PC-3 (cell line): ENCODE measurements at regions not wholly inside any gene's neighbourhood (a gene's known extent, or its start where the extent isn't known, plus 50 kb on each side); places are given as distances from the start of the nearest gene placed in this dataset.

Source experiments
- ATAC-seq: fragments of 200-7000 bp; cut with Tn5 transposase; 2 replicates; pipeline ENCODE4 v1.9.1; 2020; ENCODE audit warnings: mild to moderate bottlenecking, moderate library complexity
- BruUV-seq: library from RNA; stranded (reverse); fragments of 400-500 nt; replicated peaks from 2 replicates; lab custom pipeline; 2021; lab: Mats Ljungman, UMichigan
- CTCF ChIA-PET: fragments of 300-600 bp; sonication (Branson Sonifier 250); formaldehyde crosslinking; loops from one replicate; lab custom pipeline; 2022; ENCODE audit warnings: antibody characterized with exemption; lab: Charles Lee
- POLR2A ChIA-PET: fragments of 300-600 bp; sonication (Branson Sonifier 250); formaldehyde crosslinking; loops from one replicate; lab custom pipeline; 2022; ENCODE audit warnings: antibody characterized with exemption; ENCODE audit not compliant: unreplicated experiment; lab: Charles Lee
- DNase-seq: peaks from one replicate; pipeline ENCODE4 v3.0.0-alpha.2; 2015
- H2AFZ ChIP-seq: fragments of 300-600 bp; sonication (generic); 2 replicates; pipeline ENCODE4 v1.6.0; 2016; ENCODE audit warnings: antibody characterized with exemption, low read length
- H3F3A ChIP-seq: fragments of 300-600 bp; sonication (generic); one replicate; pipeline ENCODE4 v1.6.0; 2017; ENCODE audit warnings: antibody characterized with exemption, low read length, control low read depth, mild to moderate bottlenecking; ENCODE audit not compliant: unreplicated experiment
- H3K27ac ChIP-seq: fragments of 300-600 bp; sonication (generic); 2 replicates; pipeline ENCODE4 v1.5.1; 2016; ENCODE audit warnings: mild to moderate bottlenecking, low read length
- H3K27me3 ChIP-seq: fragments of 300-600 bp; sonication (generic); 2 replicates; pipeline ENCODE4 v1.6.1; 2016; ENCODE audit warnings: low read length, mixed read lengths
- H3K36me3 ChIP-seq: fragments of 300-600 bp; sonication (generic); 2 replicates; pipeline ENCODE4 v1.6.1; 2016; ENCODE audit warnings: low read depth, mixed run types, low read length, mixed read lengths
- H3K4me1 ChIP-seq: fragments of 300-600 bp; sonication (generic); 2 replicates; pipeline ENCODE4 v1.5.1; 2016; ENCODE audit warnings: low read length; ENCODE audit not compliant: insufficient read depth
- H3K4me2 ChIP-seq: fragments of 300-600 bp; sonication (generic); 2 replicates; pipeline ENCODE4 v1.6.0; 2016; ENCODE audit warnings: low read length
- H3K4me3 ChIP-seq: fragments of 300-600 bp; sonication (generic); 2 replicates; pipeline ENCODE4 v1.5.1; 2016; ENCODE audit warnings: mild to moderate bottlenecking, low read length, mixed read lengths
- H3K79me2 ChIP-seq: fragments of 300-600 bp; sonication (generic); 2 replicates; pipeline ENCODE4 v1.6.1; 2017; ENCODE audit warnings: low read length, mixed read lengths
- H3K9ac ChIP-seq: fragments of 300-600 bp; sonication (generic); 2 replicates; pipeline ENCODE4 v1.6.0; 2016; ENCODE audit warnings: mild to moderate bottlenecking, low read length
- H3K9me2 ChIP-seq: fragments of 300-600 bp; sonication (generic); replicated peaks from 2 replicates; pipeline ENCODE4 v1.6.1; 2016; ENCODE audit warnings: mixed run types, low read length, mixed read lengths
- H3K9me3 ChIP-seq: fragments of 300-600 bp; sonication (generic); 2 replicates; pipeline ENCODE4 v1.6.1; 2016; ENCODE audit warnings: low read length, mixed read lengths
- H4K20me1 ChIP-seq: fragments of 300-600 bp; sonication (generic); 2 replicates; pipeline ENCODE4 v1.6.1; 2016; ENCODE audit warnings: low read length, mixed read lengths
- EZH2 ChIP-seq: fragments of 300-600 bp; sonication (generic); IDR thresholded peaks from one replicate; pipeline ENCODE4 v1.6.1; 2017; ENCODE audit warnings: antibody characterized with exemption, mild to moderate bottlenecking, low read length; ENCODE audit not compliant: unreplicated experiment
- EZH2phosphoT487 ChIP-seq: fragments of 300-600 bp; sonication (generic); IDR thresholded peaks from 2 replicates; pipeline ENCODE4 v1.6.1; 2018; ENCODE audit warnings: mild to moderate bottlenecking, antibody characterized with exemption, low read length, borderline replicate concordance
- intact Hi-C: fragments of 100-400 bp; cut with micrococcal nuclease; formaldehyde crosslinking; loops from 2 replicates; pipeline ENCODE4 v1.9.0; 2023
- TF ChIP-seq, protein P1 (sequence below): fragments of 300-600 bp; sonication (generic); conservative IDR thresholded peaks from 2 replicates; pipeline ENCODE4 v1.5.1; 2017; ENCODE audit warnings: antibody characterized with exemption, low read depth, mild to moderate bottlenecking, low read length

DNA sequence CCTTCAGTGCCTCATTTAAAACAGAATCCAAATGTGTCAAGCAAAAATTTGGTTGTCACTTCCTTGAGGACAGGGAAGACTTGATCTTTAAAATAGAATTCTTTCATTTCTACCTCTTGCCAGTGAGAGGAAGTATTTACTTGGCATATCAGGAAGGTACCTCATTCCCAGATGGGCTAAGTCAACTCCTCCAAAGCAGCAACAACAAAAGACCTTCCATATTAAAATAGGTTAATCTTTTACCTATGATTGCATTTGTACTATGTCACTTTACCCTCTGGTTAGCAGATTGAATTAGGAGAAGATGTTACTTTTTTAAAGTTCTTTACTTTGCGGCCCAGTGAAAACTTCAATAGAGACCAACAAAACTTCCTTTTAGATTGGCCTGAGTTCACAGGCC is 462.1 kb upstream of the ADAMTS9 start:
- no peaks in the 10 kb centered on the region for H3K9me3 ChIP-seq
- no peaks in the 10 kb centered on the region for H3K27me3 ChIP-seq
- H3K4me1 ChIP-seq, result no peaks in the 10 kb centered on the region
- H3K36me3 ChIP-seq, result no peaks in the 10 kb centered on the region
- CTCF ChIA-PET, result no interaction called here
- no peaks in the 10 kb centered on the region for H4K20me1 ChIP-seq
- POLR2A ChIA-PET, result no interaction called here
- no peak overlapping the region for H3K27ac ChIP-seq
- DNase-seq (no peak), ATAC-seq (no peak)
- BruUV-seq, result no TSS peak
- intact Hi-C loops, result no loop called here
- H3K79me2 ChIP-seq, result no peaks in the 10 kb centered on the region
- TF ChIP-seq EZH2, result no peak
- TF ChIP-seq EZH2phosphoT487, result no peak
- TF ChIP-seq, protein P1, sequence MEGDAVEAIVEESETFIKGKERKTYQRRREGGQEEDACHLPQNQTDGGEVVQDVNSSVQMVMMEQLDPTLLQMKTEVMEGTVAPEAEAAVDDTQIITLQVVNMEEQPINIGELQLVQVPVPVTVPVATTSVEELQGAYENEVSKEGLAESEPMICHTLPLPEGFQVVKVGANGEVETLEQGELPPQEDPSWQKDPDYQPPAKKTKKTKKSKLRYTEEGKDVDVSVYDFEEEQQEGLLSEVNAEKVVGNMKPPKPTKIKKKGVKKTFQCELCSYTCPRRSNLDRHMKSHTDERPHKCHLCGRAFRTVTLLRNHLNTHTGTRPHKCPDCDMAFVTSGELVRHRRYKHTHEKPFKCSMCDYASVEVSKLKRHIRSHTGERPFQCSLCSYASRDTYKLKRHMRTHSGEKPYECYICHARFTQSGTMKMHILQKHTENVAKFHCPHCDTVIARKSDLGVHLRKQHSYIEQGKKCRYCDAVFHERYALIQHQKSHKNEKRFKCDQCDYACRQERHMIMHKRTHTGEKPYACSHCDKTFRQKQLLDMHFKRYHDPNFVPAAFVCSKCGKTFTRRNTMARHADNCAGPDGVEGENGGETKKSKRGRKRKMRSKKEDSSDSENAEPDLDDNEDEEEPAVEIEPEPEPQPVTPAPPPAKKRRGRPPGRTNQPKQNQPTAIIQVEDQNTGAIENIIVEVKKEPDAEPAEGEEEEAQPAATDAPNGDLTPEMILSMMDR, result no peak
- no peak overlapping the region for H3K4me3 ChIP-seq
- no peak overlapping the region for H2AFZ ChIP-seq
- no peak overlapping the region for H3K4me2 ChIP-seq
- H3K9ac ChIP-seq, result no peak overlapping the region
- no peaks in the 10 kb centered on the region for H3F3A ChIP-seq
- H3K9me2 ChIP-seq, result no peaks in the 10 kb centered on the region

- ChIA-PET POLR2A (no interaction called here), CTCF (no interaction called here)
- H3K4me2 ChIP-seq, result no peak overlapping the region
- intact Hi-C loops, result no loop called here
- H3K9ac ChIP-seq, result no peak overlapping the region
- no peak overlapping the region for H3K4me3 ChIP-seq
- H4K20me1 ChIP-seq, result no peaks in the 10 kb centered on the region
- TF ChIP-seq, protein P1, result no peak
- TF ChIP-seq EZH2phosphoT487, result no peak
- TF ChIP-seq EZH2, result no peak
- BruUV-seq, result no TSS peak
- ATAC-seq, result no peak
- no peaks in the 10 kb centered on the region for H3F3A ChIP-seq
- H3K4me1 ChIP-seq, result no peaks in the 10 kb centered on the region
- H2AFZ ChIP-seq, result no peak overlapping the region
- no peaks in the 10 kb centered on the region for H3K9me3 ChIP-seq
- no peaks in the 10 kb centered on the region for H3K36me3 ChIP-seq
- H3K27ac ChIP-seq, result no peak overlapping the region
- H3K27me3 ChIP-seq, result no peaks in the 10 kb centered on the region
- DNase-seq, result no peak
- no peaks in the 10 kb centered on the region for H3K79me2 ChIP-seq
- no peaks in the 10 kb centered on the region for H3K9me2 ChIP-seq
Observed at GRCh38 chr3:65148687-65149086, 460.9 kb upstream of the ADAMTS9 start.

GRCh38 chr3:65146179-65146578 is 458.4 kb upstream of the ADAMTS9 start:
- no peaks in the 10 kb centered on the region for H3F3A ChIP-seq
- intact Hi-C loops, result no loop called here
- no peaks in the 10 kb centered on the region for H3K27me3 ChIP-seq
- CTCF ChIA-PET, result no interaction called here
- H3K9ac ChIP-seq, result no peak overlapping the region
- H3K9me3 ChIP-seq, result no peaks in the 10 kb centered on the region
- H3K79me2 ChIP-seq, result no peaks in the 10 kb centered on the region
- no peaks in the 10 kb centered on the region for H3K36me3 ChIP-seq
- no peaks in the 10 kb centered on the region for H4K20me1 ChIP-seq
- H3K27ac ChIP-seq, result no peak overlapping the region
- POLR2A ChIA-PET, result no interaction called here
- DNase-seq, result peak; percentile 1
- H3K4me3 ChIP-seq, result no peak overlapping the region
- ATAC-seq, result no peak
- H3K4me1 ChIP-seq, result no peaks in the 10 kb centered on the region
- H3K9me2 ChIP-seq, result no peaks in the 10 kb centered on the region
- no peak overlapping the region for H3K4me2 ChIP-seq
- no peak for TF ChIP-seq EZH2
- TF ChIP-seq, protein P1, result no peak
- no peak for TF ChIP-seq EZH2phosphoT487
- no TSS peak for BruUV-seq
- H2AFZ ChIP-seq, result no peak overlapping the region
